ENCODE measurements at regions not wholly inside any gene's neighbourhood (a gene's known extent, or its start where the extent isn't known, plus 50 kb on each side); places are given as distances from the start of the nearest gene placed in this dataset.

GRCh38 chr6:147667082-147667481 lies 158.6 kb downstream of the SAMD5 start:
- Histone ChIP-seq H3K27me3 (ENCODE audit: insufficient read depth, low read length) (no peaks in the 10 kb centered on the region), H3K4me3 (ENCODE audit: insufficient read depth, low read depth, low read length) (no peak overlapping the region), H3K9me3 (ENCODE audit: insufficient read depth, low read depth, low read length) (no peaks in the 10 kb centered on the region), H4K20me1 (ENCODE audit: insufficient read depth, low read length) (no peaks in the 10 kb centered on the region), H3K27ac (ENCODE audit: low read depth, low read length) (no peak overlapping the region), H3K36me3 (ENCODE audit: insufficient read depth, low read length) (no peaks in the 10 kb centered on the region), H3K4me2 (ENCODE audit: low read length) (no peak overlapping the region), H2AFZ (ENCODE audit: low read depth, low read length) (no peak overlapping the region), H3K9ac (ENCODE audit: low read length) (no peak overlapping the region), H3K79me2 (ENCODE audit: insufficient read depth, low read length) (no peaks in the 10 kb centered on the region), H3K4me1 (ENCODE audit: insufficient read depth, low read length) (no peaks in the 10 kb centered on the region)
- peaks cover 6% of the 10 kb centered on the region for H3K9me3 Mint-ChIP-seq (ENCODE audit: unreplicated experiment)
- FAIRE-seq (no peak), DNase-seq (ENCODE audit: low read depth) (no peak)
- TF ChIP-seq EZH2 (IDR thresholded peaks at IDR 0.05; ENCODE audit: insufficient read depth, low read length) (no peak), CTCF (IDR thresholded peaks at IDR 0.05; ENCODE audit: insufficient read depth, low read depth, low read length) (no peak)
- H3K36me3 Mint-ChIP-seq (ENCODE audit: low read depth, unreplicated experiment): no peaks in the 10 kb centered on the region
- H3K27ac Mint-ChIP-seq (ENCODE audit: unreplicated experiment): no peak overlapping the region
- no peaks in the 10 kb centered on the region for H3K27me3 Mint-ChIP-seq (ENCODE audit: low read depth, unreplicated experiment)
- H3K4me1 Mint-ChIP-seq (ENCODE audit: low read depth, unreplicated experiment): no peaks in the 10 kb centered on the region
- H3K4me3 Mint-ChIP-seq (ENCODE audit: unreplicated experiment): no peak overlapping the region

GRCh38 chr6:147674099-147674498 lies 165.6 kb downstream of the SAMD5 start:
- H3K9me3 Mint-ChIP-seq (ENCODE audit: unreplicated experiment): peaks cover 6% of the 10 kb centered on the region
- FAIRE-seq: no peak

More at GRCh38 chr6:147674099-147674498, 165.6 kb downstream of the SAMD5 start:
- Histone ChIP-seq H3K9me3 (ENCODE audit: insufficient read depth, low read depth, low read length) (no peaks in the 10 kb centered on the region), H4K20me1 (ENCODE audit: insufficient read depth, low read length) (no peaks in the 10 kb centered on the region), H3K79me2 (ENCODE audit: insufficient read depth, low read length) (no peaks in the 10 kb centered on the region), H3K36me3 (ENCODE audit: insufficient read depth, low read length) (no peaks in the 10 kb centered on the region), H3K27ac (ENCODE audit: low read depth, low read length) (no peak overlapping the region), H3K4me2 (ENCODE audit: low read length) (no peak overlapping the region), H2AFZ (ENCODE audit: low read depth, low read length) (no peak overlapping the region), H3K27me3 (ENCODE audit: insufficient read depth, low read length) (no peaks in the 10 kb centered on the region), H3K9ac (ENCODE audit: low read length) (no peak overlapping the region), H3K4me3 (ENCODE audit: insufficient read depth, low read depth, low read length) (no peak overlapping the region), H3K4me1 (ENCODE audit: insufficient read depth, low read length) (no peaks in the 10 kb centered on the region)
- TF ChIP-seq EZH2 (IDR thresholded peaks at IDR 0.05; ENCODE audit: insufficient read depth, low read length) (no peak), CTCF (IDR thresholded peaks at IDR 0.05; ENCODE audit: insufficient read depth, low read depth, low read length) (no peak)
- no peak overlapping the region for H3K27ac Mint-ChIP-seq (ENCODE audit: unreplicated experiment)
- DNase-seq (ENCODE audit: low read depth): no peak
- H3K27me3 Mint-ChIP-seq (ENCODE audit: low read depth, unreplicated experiment): no peaks in the 10 kb centered on the region
- H3K4me3 Mint-ChIP-seq (ENCODE audit: unreplicated experiment): no peak overlapping the region
- H3K4me1 Mint-ChIP-seq (ENCODE audit: low read depth, unreplicated experiment): peaks cover 7% of the 10 kb centered on the region
- H3K36me3 Mint-ChIP-seq (ENCODE audit: low read depth, unreplicated experiment): no peaks in the 10 kb centered on the region

Measured in astrocyte (in vitro differentiated cells and primary cell).